HG02798 (cell line): ENCODE measurements at regions not wholly inside any gene's neighbourhood (a gene's known extent, or its start where the extent isn't known, plus 50 kb on each side); places are given as distances from the start of the nearest gene placed in this dataset.

ENCODE experiments used
- ATAC-seq: cut with Tn5 transposase; IDR thresholded peaks from one replicate; pipeline ENCODE4 v1.9.1; 2021; ENCODE audit warnings: mild to moderate bottlenecking; ENCODE audit not compliant: unreplicated experiment, poor library complexity

DNA sequence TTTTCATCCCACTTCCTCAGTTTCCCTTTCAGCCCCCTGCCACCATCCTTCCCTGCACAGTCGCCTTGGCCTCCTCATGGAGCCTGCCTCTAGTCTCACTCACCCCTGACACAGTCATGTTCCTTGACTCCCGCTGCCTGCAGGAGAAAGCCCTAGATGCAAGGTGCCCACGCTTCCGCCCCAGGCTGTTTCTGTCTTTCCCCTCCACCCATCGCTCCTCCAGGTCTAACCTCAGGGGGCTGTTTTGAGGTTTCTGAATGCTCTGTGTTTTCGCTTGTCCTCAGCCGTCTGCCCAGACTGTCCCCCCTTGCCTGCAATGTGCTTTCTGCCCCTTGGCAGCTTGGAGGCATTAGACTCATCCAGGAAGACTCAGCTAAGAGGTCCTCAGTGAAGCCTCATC, 89.9 kb downstream of the EMX2 start:
- no peak for ATAC-seq

DNA sequence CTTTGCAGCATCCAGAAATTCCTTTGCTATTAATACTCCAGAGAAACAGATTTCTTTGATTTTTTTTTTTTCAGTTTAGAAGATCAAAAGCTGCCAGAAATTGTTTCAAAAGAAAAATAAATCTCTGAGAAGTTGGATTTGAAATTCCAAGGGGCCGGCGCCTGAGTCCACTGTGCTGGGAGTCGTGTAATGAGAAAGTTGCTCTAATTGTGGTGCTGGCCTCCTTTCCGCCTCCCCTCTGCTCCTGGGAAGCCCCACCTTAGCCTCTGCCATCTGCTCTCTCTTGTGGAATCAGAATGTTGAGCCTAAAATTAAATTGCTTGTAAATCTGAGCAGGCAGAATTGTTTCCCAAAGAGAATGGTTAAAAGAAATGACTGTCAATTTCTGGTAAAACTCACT, 93.3 kb downstream of the EMX2 start:
- ATAC-seq: no peak

DNA sequence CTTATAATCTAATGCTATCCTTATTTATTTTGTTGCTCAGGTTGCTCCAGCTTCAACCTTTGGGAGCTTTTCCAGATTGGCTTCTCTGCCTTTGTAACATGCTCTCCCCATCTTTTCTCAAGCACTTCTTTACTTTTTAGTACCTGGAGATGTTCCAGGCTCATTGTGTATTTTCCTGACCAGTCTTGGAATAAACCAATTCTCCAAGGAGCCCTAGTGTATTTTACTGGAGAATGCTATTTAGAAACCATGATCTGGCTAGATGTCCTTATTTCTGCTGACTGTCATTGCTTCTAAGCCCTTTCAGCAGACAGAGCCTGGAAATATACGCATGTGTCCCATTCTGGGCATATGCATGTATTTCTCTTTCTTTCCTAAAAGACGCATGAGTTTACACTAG, 95.7 kb downstream of the EMX2 start:
- ATAC-seq: no peak

DNA sequence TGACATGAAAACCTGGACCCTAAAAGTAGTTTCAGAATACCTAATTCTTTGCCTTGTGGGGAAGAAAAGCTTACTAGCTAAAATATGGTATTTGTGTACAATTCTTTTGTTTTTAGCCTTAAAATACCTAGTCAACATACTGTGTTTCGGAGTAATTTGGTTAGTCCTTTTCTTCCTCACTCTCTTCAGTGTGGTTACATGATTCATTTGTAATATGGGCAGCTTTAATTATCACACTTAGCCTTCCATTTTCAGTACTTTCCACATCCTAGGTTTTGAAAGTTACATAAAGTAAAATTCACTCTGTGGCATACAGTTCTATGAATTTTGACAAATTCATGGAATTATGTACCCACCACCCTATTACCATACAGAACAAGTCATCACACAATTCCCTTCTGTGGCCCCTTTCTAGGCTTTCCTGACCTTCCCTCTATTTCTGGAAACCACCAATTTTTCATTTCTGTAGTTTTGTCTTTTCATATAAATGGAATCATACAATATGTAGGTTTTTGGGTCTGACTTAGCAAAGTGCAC, 96.2 kb downstream of the EMX2 start:
- ATAC-seq: no peak

DNA sequence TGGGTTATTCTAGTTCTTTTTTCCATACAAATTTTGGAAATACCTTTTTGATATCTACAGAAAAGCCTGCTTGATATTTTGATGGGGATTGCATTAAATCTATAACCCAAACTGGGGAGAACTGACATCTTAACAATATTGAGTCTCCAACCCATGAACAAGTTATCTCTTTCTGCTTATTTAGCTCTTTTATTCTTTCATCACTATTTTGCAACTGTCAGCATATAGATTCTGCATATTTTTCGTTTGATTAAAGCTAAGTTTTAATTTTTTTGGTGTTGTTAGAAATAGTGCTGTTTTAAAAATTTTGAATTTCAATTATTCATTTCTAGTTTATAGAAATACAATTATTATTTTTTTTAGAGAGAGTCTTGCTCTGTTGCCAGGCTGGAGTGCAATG, 97.9 kb downstream of the EMX2 start:
- ATAC-seq: no peak

- ATAC-seq: no peak
Observed at GRCh38 chr10:117646718-117647117, 104.2 kb downstream of the EMX2 start.

DNA sequence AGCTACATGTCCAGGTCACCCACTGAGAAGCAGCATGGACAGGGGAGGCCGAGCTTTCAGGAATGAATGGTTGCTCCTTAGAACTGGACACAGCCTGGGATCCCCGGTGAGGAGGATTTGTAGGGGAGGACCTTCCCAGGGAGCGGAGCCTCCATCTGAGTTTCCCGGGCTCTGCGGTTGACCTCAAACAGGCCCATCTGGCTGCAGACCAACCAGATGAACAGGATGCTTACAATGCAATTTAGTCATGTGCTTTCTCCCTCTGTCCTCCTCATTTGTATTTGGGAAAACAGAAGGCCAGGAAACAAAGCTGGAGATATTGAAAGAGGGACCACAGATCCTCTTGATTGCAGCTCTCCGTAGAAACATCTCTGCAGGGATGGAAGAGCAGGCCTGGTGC, 104.8 kb downstream of the EMX2 start:
- no peak for ATAC-seq

- no peak for ATAC-seq
Observed at GRCh38 chr10:117651121-117651520, 108.6 kb downstream of the EMX2 start.

GRCh38 chr10:117652228-117653169, 110.0 kb downstream of the EMX2 start:
- peak; percentile 24 for ATAC-seq

GRCh38 chr10:117653170-117653515, 110.6 kb downstream of the EMX2 start:
- peak; percentile 83 for ATAC-seq

- no peak for ATAC-seq
Observed at GRCh38 chr10:117654105-117654504, 111.6 kb downstream of the EMX2 start.

GRCh38 chr10:117656385-117657367, 114.1 kb downstream of the EMX2 start:
- peak; percentile 89 for ATAC-seq

GRCh38 chr10:117661316-117661715, 118.8 kb downstream of the EMX2 start:
- no peak for ATAC-seq

DNA sequence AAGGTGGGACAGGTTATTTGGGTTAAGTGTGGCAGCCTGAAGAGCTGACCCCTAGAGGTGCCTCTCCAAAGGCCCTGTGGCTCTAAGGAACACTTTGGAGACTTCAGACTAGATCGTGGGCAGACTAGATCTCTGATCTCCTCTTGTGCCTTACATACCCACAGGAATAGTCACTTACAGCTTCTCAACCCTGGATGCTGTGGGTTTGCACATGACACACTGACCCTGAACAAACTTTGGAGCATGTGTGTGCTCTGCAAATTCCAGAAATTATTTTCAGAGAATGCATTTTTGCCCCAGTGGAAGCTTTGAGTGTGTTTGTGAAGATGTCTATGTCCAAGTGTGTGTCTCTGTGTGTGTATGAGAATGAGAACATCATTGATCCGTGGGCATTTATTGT, 119.6 kb downstream of the EMX2 start:
- no peak for ATAC-seq

DNA sequence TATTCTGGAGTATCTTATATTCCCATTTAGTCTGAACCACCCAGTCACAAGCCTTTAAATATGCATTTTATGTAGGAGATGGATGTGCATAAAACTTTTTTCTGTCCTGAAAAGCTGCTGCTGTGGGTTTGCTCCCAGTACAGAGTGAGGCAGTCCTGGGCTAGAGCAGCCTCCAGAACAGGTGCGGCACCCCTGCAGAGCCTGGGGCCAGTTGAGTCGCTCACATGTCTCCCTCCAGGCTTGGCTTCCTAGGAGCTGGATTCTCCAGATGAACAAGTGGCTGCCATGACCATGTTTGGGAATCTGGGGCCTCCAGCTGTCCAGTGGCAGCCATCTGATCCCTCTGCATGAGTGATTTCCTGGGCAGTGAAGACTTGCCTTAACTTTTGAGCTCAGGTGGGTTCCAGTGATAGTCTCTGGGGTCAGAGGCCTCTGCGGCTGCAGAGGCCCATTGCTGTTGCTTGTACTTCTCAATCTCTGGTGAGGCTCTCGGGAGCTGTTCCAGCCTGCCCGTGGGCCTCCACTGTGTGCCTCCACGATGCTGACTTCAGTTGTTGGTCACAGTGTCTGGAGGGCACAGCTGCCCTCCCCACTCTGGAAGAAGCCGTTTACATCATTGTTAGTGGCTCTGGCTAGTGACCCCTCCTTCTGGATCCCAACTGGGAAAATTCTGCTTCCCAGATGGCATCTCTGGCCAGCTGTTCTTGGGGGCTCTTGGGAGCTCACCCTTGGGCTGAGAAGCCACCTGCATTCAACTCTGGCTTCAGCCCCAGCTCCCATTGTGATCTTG, 120.4 kb downstream of the EMX2 start:
- ATAC-seq: no peak

- ATAC-seq: peak; percentile 99
Observed at GRCh38 chr10:117663750-117664149, 121.2 kb downstream of the EMX2 start.

- no peak for ATAC-seq
Observed at GRCh38 chr10:117664288-117664687, 121.7 kb downstream of the EMX2 start.

DNA sequence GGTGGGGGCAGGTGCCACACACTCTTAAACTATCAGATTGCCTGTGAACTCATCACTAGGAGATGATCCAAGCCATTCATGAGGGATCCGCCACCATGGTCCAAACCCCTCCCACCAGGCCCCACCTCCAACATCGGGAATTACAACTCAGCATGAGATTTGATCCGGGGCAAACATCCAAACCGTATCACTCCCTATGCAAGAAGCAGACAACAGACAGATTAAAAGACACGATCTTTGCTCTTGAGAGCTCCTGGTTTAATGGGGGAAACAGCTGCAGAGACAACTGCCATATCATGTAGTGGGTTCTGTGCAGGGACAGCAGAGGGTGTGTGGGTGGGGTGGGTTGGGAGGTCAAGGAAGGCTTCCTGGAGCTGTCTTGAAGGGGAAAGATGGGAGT, 123.6 kb downstream of the EMX2 start:
- ATAC-seq: no peak

- ATAC-seq: no peak
Observed at GRCh38 chr10:117666965-117667364, 124.4 kb downstream of the EMX2 start.

DNA sequence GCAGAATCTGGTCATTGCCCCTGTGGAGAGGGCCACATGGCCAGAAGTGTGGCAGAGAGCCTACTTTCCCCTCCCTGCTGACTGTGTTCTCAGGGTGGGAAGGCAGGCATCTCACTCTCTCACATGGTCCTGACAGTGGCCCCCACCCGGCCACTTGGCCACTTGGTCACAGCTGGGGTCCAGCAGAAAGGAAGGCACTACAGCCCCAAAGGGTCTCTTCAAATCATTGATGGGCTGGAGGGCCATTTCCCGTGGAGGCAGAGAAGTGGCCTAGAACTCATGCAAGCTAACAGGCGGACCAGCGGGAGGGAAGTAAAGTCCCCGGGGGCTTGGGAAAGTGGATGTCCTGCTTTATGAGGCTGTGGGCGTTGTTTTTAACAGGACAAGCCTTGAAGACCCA, 125.3 kb downstream of the EMX2 start:
- ATAC-seq: no peak
